MM.1S (cell line): ENCODE measurements at regions not wholly inside any gene's neighbourhood (a gene's known extent, or its start where the extent isn't known, plus 50 kb on each side); places are given as distances from the start of the nearest gene placed in this dataset.

Source experiments
- DNase-seq: peaks from one replicate; pipeline ENCODE4 v3.0.0-alpha.2; 2015
- H2AFZ ChIP-seq: fragments of 300-600 bp; sonication (generic); 2 replicates; pipeline ENCODE4 v1.6.0; 2016; ENCODE audit warnings: antibody characterized with exemption, low read length
- H3F3A ChIP-seq: fragments of 300-600 bp; sonication (generic); 2 replicates; pipeline ENCODE4 v1.6.1; 2016; ENCODE audit warnings: mild to moderate bottlenecking, antibody characterized with exemption, low read length, moderate library complexity, mixed read lengths; ENCODE audit not compliant: insufficient read depth
- H3K27ac ChIP-seq: fragments of 300-600 bp; sonication (generic); 2 replicates; pipeline ENCODE4 v1.5.1; 2016; ENCODE audit warnings: mild to moderate bottlenecking, low read length
- H3K27me3 ChIP-seq: fragments of 300-600 bp; sonication (generic); replicated peaks from 2 replicates; pipeline ENCODE4 v1.6.0; 2016; ENCODE audit warnings: low read length; ENCODE audit not compliant: insufficient read depth
- H3K36me3 ChIP-seq: fragments of 300-600 bp; sonication (generic); replicated peaks from 2 replicates; pipeline ENCODE4 v1.6.1; 2016; ENCODE audit warnings: mild to moderate bottlenecking, low read length, mixed read lengths; ENCODE audit not compliant: insufficient read depth
- H3K4me1 ChIP-seq: fragments of 300-600 bp; sonication (generic); 2 replicates; pipeline ENCODE4 v1.6.1; 2016; ENCODE audit warnings: low read length, mixed read lengths
- H3K4me2 ChIP-seq: fragments of 300-600 bp; sonication (generic); 2 replicates; pipeline ENCODE4 v1.6.0; 2016; ENCODE audit warnings: low read depth, low read length
- H3K4me3 ChIP-seq: fragments of 300-600 bp; sonication (generic); 2 replicates; pipeline ENCODE4 v1.5.1; 2016; ENCODE audit warnings: low read length, mixed read lengths
- H3K79me2 ChIP-seq: fragments of 300-600 bp; sonication (generic); 2 replicates; pipeline ENCODE4 v1.6.1; 2016; ENCODE audit warnings: mixed run types, low read length, mixed read lengths
- H3K9ac ChIP-seq: fragments of 300-600 bp; sonication (generic); 2 replicates; pipeline ENCODE4 v1.6.1; 2016; ENCODE audit warnings: low read length, mixed read lengths
- H3K9me2 ChIP-seq: fragments of 300-600 bp; sonication (generic); replicated peaks from 2 replicates; pipeline ENCODE4 v1.6.1; 2016; ENCODE audit warnings: mild to moderate bottlenecking, low read length, mixed read lengths; ENCODE audit not compliant: insufficient read depth
- H3K9me3 ChIP-seq: fragments of 300-600 bp; sonication (generic); replicated peaks from 2 replicates; pipeline ENCODE4 v1.6.1; 2016; ENCODE audit warnings: mild to moderate bottlenecking, low read length, mixed read lengths; ENCODE audit not compliant: insufficient read depth
- H4K20me1 ChIP-seq: fragments of 300-600 bp; sonication (generic); 2 replicates; pipeline ENCODE4 v1.6.1; 2016; ENCODE audit warnings: mild to moderate bottlenecking, low read length, moderate library complexity, mixed read lengths; ENCODE audit not compliant: insufficient read depth
- CTCF ChIP-seq: fragments of 300-600 bp; sonication (generic); IDR thresholded peaks from 2 replicates; pipeline ENCODE4 v1.5.1; 2016; ENCODE audit warnings: antibody characterized with exemption, low read length, mixed read lengths
- EZH2 ChIP-seq: fragments of 300-600 bp; sonication (generic); optimal IDR thresholded peaks from 2 replicates; pipeline ENCODE3; 2017; ENCODE audit warnings: low read depth, mild to moderate bottlenecking, antibody characterized with exemption, low read length, mixed read lengths
- EZH2phosphoT487 ChIP-seq: fragments of 300-600 bp; sonication (generic); IDR thresholded peaks from 2 replicates; pipeline ENCODE4 v1.6.1; 2018; ENCODE audit warnings: antibody characterized with exemption, low read length

- Histone ChIP-seq H4K20me1 (no peaks in the 10 kb centered on the region), H3K36me3 (no peaks in the 10 kb centered on the region), H3F3A (no peaks in the 10 kb centered on the region), H3K4me2 (no peak overlapping the region), H3K9me3 (no peaks in the 10 kb centered on the region), H3K27ac (no peak overlapping the region), H3K9me2 (no peaks in the 10 kb centered on the region), H2AFZ (no peak overlapping the region), H3K4me3 (no peak overlapping the region), H3K9ac (no peak overlapping the region), H3K4me1 (no peaks in the 10 kb centered on the region), H3K27me3 (no peaks in the 10 kb centered on the region), H3K79me2 (no peaks in the 10 kb centered on the region)
- no peak for TF ChIP-seq CTCF
- TF ChIP-seq EZH2: no peak
- no peak for DNase-seq
These were observed 211.6 kb upstream of the SFSWAP start for GRCh38 chr12:131499160-131499863.

- Histone ChIP-seq H3K9me2 (no peaks in the 10 kb centered on the region), H3K27ac (no peak overlapping the region), H3K4me3 (no peak overlapping the region), H3K79me2 (no peaks in the 10 kb centered on the region), H3K9me3 (no peaks in the 10 kb centered on the region), H3K36me3 (no peaks in the 10 kb centered on the region), H3F3A (no peaks in the 10 kb centered on the region), H3K4me1 (no peaks in the 10 kb centered on the region), H3K4me2 (no peak overlapping the region), H3K27me3 (no peaks in the 10 kb centered on the region), H3K9ac (no peak overlapping the region), H2AFZ (no peak overlapping the region), H4K20me1 (no peaks in the 10 kb centered on the region)
- TF ChIP-seq CTCF (no peak), EZH2 (no peak), EZH2phosphoT487 (no peak)
- no peak for DNase-seq
These were observed 211.1 kb upstream of the SFSWAP start for GRCh38 chr12:131499864-131500190.

GRCh38 chr12:131500564-131500963, 210.3 kb upstream of the SFSWAP start:
- Histone ChIP-seq H3K4me3 (no peak overlapping the region), H3K27ac (no peak overlapping the region), H3K9me2 (no peaks in the 10 kb centered on the region), H2AFZ (no peak overlapping the region), H3F3A (no peaks in the 10 kb centered on the region), H4K20me1 (no peaks in the 10 kb centered on the region), H3K79me2 (no peaks in the 10 kb centered on the region), H3K9ac (no peak overlapping the region), H3K4me1 (no peaks in the 10 kb centered on the region), H3K4me2 (no peak overlapping the region), H3K27me3 (no peaks in the 10 kb centered on the region), H3K9me3 (no peaks in the 10 kb centered on the region), H3K36me3 (no peaks in the 10 kb centered on the region)
- DNase-seq: no peak
- TF ChIP-seq EZH2 (no peak), CTCF (no peak), EZH2phosphoT487 (no peak)
